Omental fat pad (tissue), 3 donors: ENCODE measurements at regions not wholly inside any gene's neighbourhood (a gene's known extent, or its start where the extent isn't known, plus 50 kb on each side); places are given as distances from the start of the nearest gene placed in this dataset.

Experiments used
- ATAC-seq: fragments of 150-250 bp; one replicate; pipeline ENCODE4 v1.9.1; 2016; ENCODE audit warnings: mild to moderate bottlenecking, moderate library complexity; ENCODE audit not compliant: low FRiP score
- DNase-seq: peaks from one replicate; pipeline ENCODE4 v3.0.0-alpha.2; 2019; ENCODE audit warnings: low spot score
- CTCF ChIP-seq, 3 donors: fragments of 450-650 bp; IDR thresholded peaks; one replicate each; pipeline ENCODE4 v1.5.1; 2016 to 2017; ENCODE audit warnings: antibody characterized with exemption in 3 of 3, mild to moderate bottlenecking in 3 of 3, moderate library complexity in 2 of 3

DNA sequence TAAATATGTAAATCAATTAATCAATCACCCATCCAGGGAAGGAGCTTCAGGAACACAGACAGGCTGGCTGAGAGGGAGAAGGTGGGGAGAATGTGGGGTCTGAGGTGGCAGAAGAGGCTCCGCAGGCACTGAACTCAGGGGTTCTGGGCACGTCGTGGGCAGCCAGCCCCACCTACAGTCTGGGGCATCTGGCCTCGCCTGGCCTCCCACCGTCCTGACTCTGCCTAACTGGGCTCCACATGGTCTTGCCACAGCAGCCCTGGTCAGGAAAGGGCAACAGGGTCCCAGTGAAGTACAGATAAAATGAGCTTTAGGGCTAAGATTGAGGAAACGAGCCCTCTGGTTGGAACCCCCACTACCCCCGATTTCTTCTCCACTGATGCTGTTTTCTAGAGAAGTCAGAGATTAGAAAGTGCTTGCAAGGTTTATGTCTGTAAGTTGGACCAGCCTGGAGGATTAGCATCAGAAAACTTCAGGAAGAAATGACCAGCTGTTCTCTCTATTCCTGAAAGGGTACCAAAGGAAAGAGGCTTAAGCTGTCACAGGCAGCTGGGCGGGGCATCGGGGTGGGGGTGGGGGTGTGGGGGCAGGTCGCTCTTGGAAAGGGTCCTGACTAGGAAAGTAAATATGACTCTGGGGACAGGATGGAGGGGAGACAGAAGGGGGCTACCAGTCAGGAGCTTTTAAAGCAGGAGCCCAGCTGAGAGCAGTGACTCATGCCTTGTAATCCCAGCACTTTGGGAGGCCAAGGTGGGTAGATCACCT is 261.7 kb downstream of the BUD13 start:
- no peak for TF ChIP-seq CTCF (IDR thresholded peaks at IDR 0.05)
- no peak for DNase-seq
- ATAC-seq, result no peak

- ATAC-seq, result no peak
- DNase-seq, result no peak
- TF ChIP-seq CTCF (IDR thresholded peaks at IDR 0.05), result no peak
Measured at GRCh38 chr11:116510166-116510565, 262.6 kb downstream of the BUD13 start.

DNA sequence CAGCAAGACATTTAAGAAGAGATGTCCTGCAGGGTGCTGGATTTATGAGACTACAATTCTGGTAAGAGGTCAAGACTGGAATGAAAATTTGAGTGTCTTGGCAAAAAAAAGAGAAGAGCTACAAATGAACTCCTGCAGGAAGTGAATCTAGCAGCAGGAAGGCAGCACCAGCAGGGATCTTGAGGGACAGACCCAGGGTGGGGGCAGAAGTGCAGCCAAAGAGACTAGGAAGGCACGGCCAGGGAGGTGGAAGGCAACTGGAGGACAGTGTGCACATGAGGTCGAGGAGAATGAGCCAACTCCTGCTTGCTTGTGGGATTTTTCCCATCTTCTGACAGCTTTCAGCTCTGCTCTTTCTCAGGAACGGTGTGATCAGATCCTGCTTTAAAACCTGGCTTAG is 263.2 kb downstream of the BUD13 start:
- ATAC-seq (no peak), DNase-seq (no peak)
- no peak for TF ChIP-seq CTCF (IDR thresholded peaks at IDR 0.05)

- DNase-seq (no peak), ATAC-seq (no peak)
- no peak for TF ChIP-seq CTCF (IDR thresholded peaks at IDR 0.05)
Measured at GRCh38 chr11:116507849-116508695, 264.7 kb downstream of the BUD13 start.

DNA sequence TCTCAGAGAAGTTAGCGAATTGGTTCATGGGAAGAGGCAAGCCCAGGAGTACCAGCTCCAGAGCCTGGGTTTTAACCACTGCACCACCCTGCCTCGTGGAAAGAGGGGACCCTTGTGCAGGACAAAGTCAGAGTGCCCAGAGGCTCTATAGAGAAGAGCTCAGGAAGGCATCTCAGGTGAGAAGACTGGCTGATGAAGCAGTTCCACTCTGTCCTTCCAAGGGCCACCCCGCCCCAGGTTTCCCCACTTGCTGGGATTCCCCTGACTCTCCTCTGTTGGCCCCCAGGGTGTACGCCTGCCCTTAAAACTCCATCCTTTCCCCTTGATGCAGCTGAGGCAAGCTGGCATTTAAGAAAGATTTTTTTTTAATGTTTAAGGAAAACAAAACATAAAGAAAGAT is 265.8 kb downstream of the BUD13 start:
- no peak for TF ChIP-seq CTCF (IDR thresholded peaks at IDR 0.05)
- DNase-seq (no peak), ATAC-seq (no peak)

DNA sequence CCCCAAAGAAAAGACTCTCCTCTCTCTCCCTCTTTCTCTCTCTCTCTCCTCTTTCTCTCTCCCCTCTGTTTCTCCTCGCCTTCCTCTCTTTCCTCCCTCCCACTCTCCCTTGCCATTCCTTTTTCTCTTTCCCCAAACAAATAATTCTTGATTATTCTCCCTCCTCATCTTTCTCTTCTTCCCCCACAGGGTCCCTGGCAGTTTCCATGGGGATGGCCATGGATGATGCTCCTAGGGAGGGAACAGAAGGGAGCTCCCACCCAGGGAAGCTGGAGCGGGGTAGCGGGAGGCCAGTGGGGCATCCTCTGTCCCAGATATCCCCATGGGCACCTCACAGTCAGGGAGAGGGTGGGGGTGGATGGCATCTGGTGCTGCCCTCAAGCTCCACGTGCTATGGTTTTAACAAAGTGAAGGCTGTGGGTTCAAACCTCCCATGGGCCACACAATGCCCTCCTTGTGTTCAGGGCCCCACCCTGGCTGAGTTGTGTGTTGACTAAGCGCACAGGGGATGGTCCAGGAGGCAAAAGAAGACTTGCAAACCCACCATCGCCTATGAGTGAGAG is 266.4 kb downstream of the BUD13 start:
- ATAC-seq (no peak), DNase-seq (no peak)
- TF ChIP-seq CTCF (IDR thresholded peaks at IDR 0.05), result no peak
